PFSK-1 (cell line): ENCODE measurements at regions not wholly inside any gene's neighbourhood (a gene's known extent, or its start where the extent isn't known, plus 50 kb on each side); places are given as distances from the start of the nearest gene placed in this dataset.

Experiments
- POLR2AphosphoS5 ChIP-seq: IDR thresholded peaks from 2 replicates; pipeline ENCODE4 v1.6.1; 2012; ENCODE audit warnings: low read depth, mild to moderate bottlenecking, control low read depth, low read length, moderate library complexity
- REST ChIP-seq, 2 experiments: IDR thresholded peaks; 2 replicates each; pipeline versions ENCODE4 v1.6.1 to v1.8.0; 2011 to 2012; ENCODE audit warnings: low read depth in 2 of 2, low read length in 2 of 2, control low read depth in 1 of 2, inconsistent platforms in 1 of 2, mild to moderate bottlenecking in 1 of 2, moderate library complexity in 1 of 2; ENCODE audit not compliant: insufficient read depth in 1 of 2
- SIN3A ChIP-seq: IDR thresholded peaks from 2 replicates; pipeline ENCODE4 v1.6.1; 2012; ENCODE audit warnings: mild to moderate bottlenecking, low read length, moderate library complexity, borderline replicate concordance; ENCODE audit not compliant: insufficient read depth
- TAF1 ChIP-seq: IDR thresholded peaks from 2 replicates; pipeline ENCODE4 v1.6.1; 2012; ENCODE audit warnings: low read length, control low read depth, borderline replicate concordance; ENCODE audit not compliant: insufficient read depth

- TF ChIP-seq POLR2AphosphoS5 (no peak), REST (IDR thresholded peaks at IDR 0.05; ENCODE audit: insufficient read depth in 1 of 2, low read depth in 2 of 2, low read length in 2 of 2) (no peak), TAF1 (no peak), SIN3A (no peak)
Observed at GRCh38 chr7:16261654-16262053, 159.7 kb downstream of the CRPPA start.
